Activated CD4-positive, alpha-beta T cell treated with anti-CD3 and anti-CD28 coated beads, Interleukin-2, amount 10 ng/mL, durations not matched to agents 24 days and 14 days (primary cell): ENCODE measurements at regions not wholly inside any gene's neighbourhood (a gene's known extent, or its start where the extent isn't known, plus 50 kb on each side); places are given as distances from the start of the nearest gene placed in this dataset.

Experiments
- DNase-seq: peaks from one replicate; pipeline ENCODE4 v3.0.0; 2022
- H3K27ac Mint-ChIP-seq: one replicate; pipeline ENCODE4 v1.8.0; 2022; ENCODE audit warnings: mild to moderate bottlenecking, mixed read lengths
- H3K27me3 Mint-ChIP-seq: one replicate; pipeline ENCODE4 v1.8.0; 2022; ENCODE audit warnings: mixed read lengths
- H3K36me3 Mint-ChIP-seq: one replicate; pipeline ENCODE4 v1.8.0; 2022; ENCODE audit warnings: low read depth, mild to moderate bottlenecking, mixed read lengths
- H3K4me1 Mint-ChIP-seq: one replicate; pipeline ENCODE4 v1.8.0; 2021; ENCODE audit warnings: mixed read lengths
- H3K4me3 Mint-ChIP-seq: one replicate; pipeline ENCODE4 v1.8.0; 2022; ENCODE audit warnings: mild to moderate bottlenecking, moderate library complexity, mixed read lengths
- H3K9me3 Mint-ChIP-seq: one replicate; pipeline ENCODE4 v1.8.0; 2021; ENCODE audit warnings: mixed read lengths
- intact Hi-C: fragments of 100-400 bp; cut with micrococcal nuclease; formaldehyde crosslinking; loops from one replicate; pipeline ENCODE4 v1.15.1; 2023

- DNase-seq, result no peak
- H3K36me3 Mint-ChIP-seq, result no peaks in the 10 kb centered on the region
- H3K27ac Mint-ChIP-seq, result no peak overlapping the region
- H3K27me3 Mint-ChIP-seq, result peaks cover 6% of the 10 kb centered on the region
- no peak overlapping the region for H3K4me3 Mint-ChIP-seq
- intact Hi-C loops, result no loop called here
- H3K4me1 Mint-ChIP-seq, result no peaks in the 10 kb centered on the region
- no peaks in the 10 kb centered on the region for H3K9me3 Mint-ChIP-seq
Measured at GRCh38 chr3:157631478-157631877, 128.3 kb upstream of the VEPH1 start.

GRCh38 chr3:157626817-157627216 is 123.6 kb upstream of the VEPH1 start:
- no peak overlapping the region for H3K4me3 Mint-ChIP-seq

DNA sequence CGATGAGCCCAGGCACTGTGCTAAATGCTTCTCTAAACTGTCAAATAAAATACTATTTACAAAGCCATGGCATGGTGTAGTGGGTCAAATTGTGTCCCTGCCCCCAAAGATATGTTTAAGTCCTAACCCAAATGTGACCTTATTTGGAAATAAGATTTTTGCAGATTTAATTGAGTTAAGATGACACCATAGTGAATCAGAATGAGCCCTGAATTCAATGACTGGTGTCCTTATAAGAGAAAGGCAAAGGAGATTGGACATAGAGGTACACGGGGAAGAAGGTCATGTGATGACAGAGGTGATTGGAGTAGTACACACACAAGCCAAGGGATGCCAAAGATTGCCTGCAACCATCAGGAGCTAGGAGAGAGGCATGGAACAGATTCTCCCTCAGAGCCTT is 121.6 kb upstream of the VEPH1 start:
- intact Hi-C loops, result no loop called here
- H3K4me1 Mint-ChIP-seq, result no peaks in the 10 kb centered on the region
- H3K36me3 Mint-ChIP-seq, result no peaks in the 10 kb centered on the region
- no peak overlapping the region for H3K4me3 Mint-ChIP-seq
- no peak overlapping the region for H3K27ac Mint-ChIP-seq
- peak; percentile 29 for DNase-seq
- peaks cover 12% of the 10 kb centered on the region for H3K27me3 Mint-ChIP-seq
- no peaks in the 10 kb centered on the region for H3K9me3 Mint-ChIP-seq

More at GRCh38 chr3:157626817-157627216, 123.6 kb upstream of the VEPH1 start:
- Mint-ChIP-seq H3K36me3 (no peaks in the 10 kb centered on the region), H3K4me1 (no peaks in the 10 kb centered on the region), H3K27ac (no peak overlapping the region), H3K9me3 (no peaks in the 10 kb centered on the region), H3K27me3 (peaks cover 14% of the 10 kb centered on the region)
- intact Hi-C loops, result no loop called here
- DNase-seq, result no peak

DNA sequence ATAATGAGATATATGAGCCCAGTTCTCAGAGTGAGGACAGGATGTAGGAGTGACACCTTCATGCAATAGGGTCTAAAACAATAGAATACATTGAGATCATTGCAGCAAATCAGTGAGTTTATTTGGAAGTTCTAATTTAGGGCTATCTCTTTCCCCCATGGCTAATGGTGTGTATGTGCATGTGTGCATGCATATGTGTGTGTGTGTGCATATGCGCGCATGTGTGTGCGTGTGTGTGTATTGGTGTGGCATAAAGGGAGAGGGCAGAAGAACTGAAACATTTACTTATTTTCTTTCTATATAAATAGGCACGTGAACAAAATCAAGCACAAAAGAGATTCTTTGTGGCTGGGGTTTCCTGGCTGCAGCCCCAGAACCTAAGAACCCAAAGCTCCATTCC is 115.7 kb upstream of the VEPH1 start:
- H3K27ac Mint-ChIP-seq, result no peak overlapping the region
- intact Hi-C loops, result loop anchor here (2.0 to 10.0 kb wide), 4 partner anchors 476 to 1173 kb away; no protein-coding TSS in a partner anchor
- H3K4me1 Mint-ChIP-seq, result peaks cover 2% of the 10 kb centered on the region
- no peak overlapping the region for H3K4me3 Mint-ChIP-seq
- DNase-seq, result no peak
- H3K27me3 Mint-ChIP-seq, result peaks cover 6% of the 10 kb centered on the region
- H3K9me3 Mint-ChIP-seq, result no peaks in the 10 kb centered on the region
- no peaks in the 10 kb centered on the region for H3K36me3 Mint-ChIP-seq

- no peak for DNase-seq
- Mint-ChIP-seq H3K27ac (no peak overlapping the region), H3K36me3 (no peaks in the 10 kb centered on the region), H3K9me3 (no peaks in the 10 kb centered on the region), H3K4me3 (no peak overlapping the region), H3K27me3 (peaks cover 4% of the 10 kb centered on the region), H3K4me1 (peaks cover 2% of the 10 kb centered on the region)
- intact Hi-C loops, result loop anchor here (2.0 to 10.0 kb wide), 4 partner anchors 477 to 1174 kb away; no protein-coding TSS in a partner anchor
Measured at GRCh38 chr3:157618075-157618760, 115.0 kb upstream of the VEPH1 start.

GRCh38 chr3:157614896-157615295 is 111.7 kb upstream of the VEPH1 start:
- Mint-ChIP-seq H3K4me3 (no peak overlapping the region), H3K27me3 (peaks cover 4% of the 10 kb centered on the region), H3K27ac (no peak overlapping the region), H3K9me3 (no peaks in the 10 kb centered on the region), H3K36me3 (no peaks in the 10 kb centered on the region), H3K4me1 (peaks cover 2% of the 10 kb centered on the region)
- DNase-seq, result no peak
- intact Hi-C loops, result loop anchor here (5.0 to 10.0 kb wide), 3 partner anchors 480 to 1177 kb away; no protein-coding TSS in a partner anchor

- H3K4me3 Mint-ChIP-seq, result no peak overlapping the region
- no peaks in the 10 kb centered on the region for H3K36me3 Mint-ChIP-seq
- intact Hi-C loops, result loop anchor here (10.0 kb wide), 1 partner anchor 483 kb away; no protein-coding TSS in a partner anchor
- H3K27me3 Mint-ChIP-seq, result peaks cover 8% of the 10 kb centered on the region
- H3K9me3 Mint-ChIP-seq, result no peaks in the 10 kb centered on the region
- DNase-seq, result no peak
- H3K4me1 Mint-ChIP-seq, result peaks cover 2% of the 10 kb centered on the region
- no peak overlapping the region for H3K27ac Mint-ChIP-seq
Measured at GRCh38 chr3:157611536-157612076, 108.4 kb upstream of the VEPH1 start.

- H3K9me3 Mint-ChIP-seq, result no peaks in the 10 kb centered on the region
- H3K4me3 Mint-ChIP-seq, result no peak overlapping the region
- H3K36me3 Mint-ChIP-seq, result no peaks in the 10 kb centered on the region
- DNase-seq, result no peak
- intact Hi-C loops, result loop anchor here (10.0 kb wide), 1 partner anchor 484 kb away; no protein-coding TSS in a partner anchor
- peaks cover 8% of the 10 kb centered on the region for H3K27me3 Mint-ChIP-seq
- H3K4me1 Mint-ChIP-seq, result peaks cover 2% of the 10 kb centered on the region
- no peak overlapping the region for H3K27ac Mint-ChIP-seq
Measured at GRCh38 chr3:157610876-157611535, 107.8 kb upstream of the VEPH1 start.

DNA sequence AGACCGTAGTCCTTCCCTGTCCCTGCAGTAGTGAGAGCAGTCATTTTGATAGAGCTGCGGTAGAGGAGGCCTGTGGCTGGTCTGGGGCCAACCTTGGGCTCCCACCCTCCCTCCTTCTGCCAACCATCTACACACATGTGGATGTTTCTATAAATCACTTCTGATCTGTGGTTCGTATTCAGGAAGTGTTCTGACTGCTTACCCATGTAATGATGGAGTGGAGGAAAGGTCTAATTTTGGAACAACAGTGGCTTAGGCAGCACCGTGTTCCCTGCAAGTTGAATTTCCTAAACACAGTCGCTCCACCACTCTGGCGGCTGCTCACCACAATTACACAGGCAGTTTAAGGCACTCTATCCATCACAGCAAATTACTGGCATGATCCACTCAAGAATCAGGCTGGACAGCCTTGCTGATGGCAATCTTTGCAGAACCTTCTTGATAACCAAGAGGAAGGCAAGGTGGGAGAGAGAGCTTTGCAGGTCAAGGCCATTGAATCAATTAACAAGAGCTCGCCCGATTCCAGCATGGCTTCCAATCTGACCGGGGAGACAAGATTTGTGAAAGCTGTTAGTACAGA is 104.7 kb upstream of the VEPH1 start:
- intact Hi-C loops, result no loop called here
- no peaks in the 10 kb centered on the region for H3K9me3 Mint-ChIP-seq
- H3K4me3 Mint-ChIP-seq, result no peak overlapping the region
- no peak for DNase-seq
- peaks cover 8% of the 10 kb centered on the region for H3K27me3 Mint-ChIP-seq
- no peak overlapping the region for H3K27ac Mint-ChIP-seq
- peaks cover 2% of the 10 kb centered on the region for H3K4me1 Mint-ChIP-seq
- H3K36me3 Mint-ChIP-seq, result no peaks in the 10 kb centered on the region

DNA sequence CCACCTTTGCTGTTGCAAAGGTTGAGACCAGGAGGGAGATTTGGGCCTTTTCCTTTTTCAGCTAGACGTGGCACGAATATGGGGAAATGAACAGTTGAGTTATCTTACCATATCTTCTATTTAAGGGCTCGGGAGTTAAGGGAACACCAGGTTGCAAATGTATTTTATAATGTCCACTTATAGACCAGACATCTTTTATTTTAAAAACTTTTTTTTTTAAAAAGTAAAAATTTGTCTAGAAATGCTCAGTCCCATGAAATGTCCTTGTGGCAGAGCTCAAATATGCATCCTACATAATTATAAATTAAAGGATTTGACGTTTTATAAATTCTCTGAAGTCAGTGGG is 103.6 kb upstream of the VEPH1 start:
- Mint-ChIP-seq H3K4me3 (no peak overlapping the region), H3K4me1 (peaks cover 2% of the 10 kb centered on the region), H3K27ac (no peak overlapping the region), H3K9me3 (no peaks in the 10 kb centered on the region), H3K36me3 (no peaks in the 10 kb centered on the region), H3K27me3 (peaks cover 8% of the 10 kb centered on the region)
- intact Hi-C loops, result no loop called here
- DNase-seq, result no peak

DNA sequence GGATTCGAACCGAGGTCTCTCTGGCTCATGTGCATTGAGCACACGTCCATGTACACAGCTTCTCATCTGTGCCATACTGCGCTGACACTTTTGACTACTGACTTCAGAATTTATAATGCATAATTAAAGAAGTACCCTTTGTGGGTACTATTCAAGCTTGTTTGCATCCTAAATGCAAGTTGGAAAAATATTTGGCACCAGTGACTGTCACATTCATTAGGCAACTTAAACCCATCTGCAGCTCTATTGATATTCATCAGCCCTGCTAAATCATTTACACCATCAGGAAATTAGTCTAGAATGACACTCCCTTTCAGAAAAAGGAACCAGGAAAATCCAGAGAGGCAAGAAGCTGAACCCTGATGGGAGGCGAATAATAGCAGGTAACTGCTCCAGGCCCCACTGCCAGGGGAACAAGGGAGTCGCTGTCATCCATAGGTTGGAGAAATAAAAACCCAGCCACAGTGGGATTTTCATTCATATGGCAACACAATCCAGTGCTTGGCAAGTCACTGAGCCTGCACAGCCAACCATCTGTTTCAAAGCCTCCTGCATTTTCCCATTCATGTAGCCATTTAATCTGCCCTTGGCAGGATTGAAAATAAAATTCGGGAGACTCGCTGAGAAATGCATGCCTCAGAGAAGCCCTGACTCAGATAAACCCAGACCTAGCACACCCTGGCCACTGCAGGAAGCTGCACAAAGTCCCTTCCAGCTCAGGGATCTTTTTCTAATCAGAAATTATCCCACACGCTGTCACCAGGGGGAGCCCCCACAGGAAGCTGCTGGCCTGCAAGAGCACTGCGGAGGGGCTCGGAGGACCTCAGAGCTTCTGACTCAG is 103.0 kb upstream of the VEPH1 start:
- H3K27ac Mint-ChIP-seq, result no peak overlapping the region
- intact Hi-C loops, result no loop called here
- H3K27me3 Mint-ChIP-seq, result peaks cover 10% of the 10 kb centered on the region
- no peak overlapping the region for H3K4me3 Mint-ChIP-seq
- H3K36me3 Mint-ChIP-seq, result no peaks in the 10 kb centered on the region
- H3K9me3 Mint-ChIP-seq, result no peaks in the 10 kb centered on the region
- H3K4me1 Mint-ChIP-seq, result peaks cover 2% of the 10 kb centered on the region
- peak; percentile 87 for DNase-seq

DNA sequence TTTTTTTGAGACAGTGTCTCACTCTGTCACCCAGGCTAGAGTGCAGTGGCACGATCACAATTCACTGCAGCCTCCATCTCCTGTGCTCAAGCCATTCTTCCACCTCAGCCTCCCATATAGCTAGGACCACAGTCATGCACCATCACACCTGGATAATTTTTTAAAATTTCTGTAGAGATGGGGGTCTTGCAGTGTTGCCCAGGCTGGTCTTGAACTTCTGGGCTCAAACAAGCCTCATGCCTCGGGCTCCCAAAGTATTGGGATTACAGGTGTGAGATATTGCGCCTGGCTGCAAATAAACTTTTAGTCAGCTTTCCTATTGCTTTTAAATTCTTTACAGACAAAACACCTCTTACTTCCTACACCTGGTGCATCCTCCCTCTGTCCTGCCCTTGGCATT is 102.1 kb upstream of the VEPH1 start:
- H3K27me3 Mint-ChIP-seq, result peaks cover 10% of the 10 kb centered on the region
- intact Hi-C loops, result no loop called here

DNA sequence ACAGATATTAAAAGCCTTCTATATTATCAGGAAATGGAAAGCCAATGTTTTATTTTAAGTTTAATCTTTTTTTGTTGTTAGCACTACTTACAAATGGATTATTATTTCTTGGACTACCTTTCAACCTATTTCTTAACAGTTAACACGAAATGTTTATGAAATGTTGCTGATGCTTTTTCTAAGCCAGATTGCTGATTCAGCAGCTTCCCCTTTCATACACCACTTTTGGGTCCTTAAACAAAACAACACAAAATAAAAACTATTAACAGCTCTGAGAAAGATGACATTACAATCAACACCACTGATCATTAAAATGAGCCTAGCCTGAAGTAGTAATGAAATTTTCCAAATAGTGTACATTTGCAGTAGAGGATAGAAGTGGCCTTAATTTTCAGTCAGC is 99.2 kb upstream of the VEPH1 start:
- intact Hi-C loops, result no loop called here
- DNase-seq, result no peak
- Mint-ChIP-seq H3K36me3 (no peaks in the 10 kb centered on the region), H3K9me3 (no peaks in the 10 kb centered on the region), H3K4me3 (no peak overlapping the region), H3K27me3 (peaks cover 5% of the 10 kb centered on the region), H3K27ac (no peak overlapping the region), H3K4me1 (peaks cover 2% of the 10 kb centered on the region)

More for the DNA sequence above, 102.1 kb upstream of the VEPH1 start:
- peaks cover 2% of the 10 kb centered on the region for H3K4me1 Mint-ChIP-seq
- no peak overlapping the region for H3K4me3 Mint-ChIP-seq
- H3K36me3 Mint-ChIP-seq, result no peaks in the 10 kb centered on the region
- H3K27ac Mint-ChIP-seq, result no peak overlapping the region
- DNase-seq, result no peak
- H3K9me3 Mint-ChIP-seq, result no peaks in the 10 kb centered on the region
